Sigmoid colon (tissue), 6 donors: ENCODE measurements at regions not wholly inside any gene's neighbourhood (a gene's known extent, or its start where the extent isn't known, plus 50 kb on each side); places are given as distances from the start of the nearest gene placed in this dataset.

ENCODE experiments used
- DNase-seq: peaks from one replicate; pipeline ENCODE4 v3.0.0-alpha.2; 2019
- H3K27ac ChIP-seq, 4 donors: fragments of 200-600 bp; sonication (generic); one replicate each; pipeline ENCODE4 v1.5.1; 2016 to 2019; ENCODE audit warnings: mild to moderate bottlenecking in 1 of 4
- H3K27me3 ChIP-seq, 3 donors: fragments of 200-600 bp; sonication (generic); one replicate each; pipeline ENCODE4 v1.5.1; 2019; ENCODE audit warnings: mild to moderate bottlenecking in 1 of 3
- H3K36me3 ChIP-seq, 4 donors: fragments of 200-600 bp; sonication (generic); one replicate each; pipeline ENCODE4 v1.5.1; 2016 to 2019
- H3K4me1 ChIP-seq, 4 donors: fragments of 200-600 bp; sonication (generic); one replicate each; pipeline ENCODE4 v1.5.1; 2017 to 2019
- H3K4me3 ChIP-seq, 4 donors: fragments of 200-600 bp; sonication (generic); one replicate each; pipeline ENCODE4 v1.5.1; 2017 to 2019; ENCODE audit warnings: mild to moderate bottlenecking in 2 of 4, moderate library complexity in 1 of 4
- H3K9me3 ChIP-seq, 4 donors: fragments of 200-600 bp in 3 of 4; sonication (generic) in 3 of 4; one replicate each; pipeline versions ENCODE4 v1.5.1 to v1.6.1; 2013 to 2019
- EP300 ChIP-seq, 4 donors: sonication (generic); formaldehyde crosslinking; IDR thresholded peaks; one replicate each; pipeline ENCODE4 v1.6.1; 2017; ENCODE audit warnings: antibody characterized with exemption in 4 of 4
- POLR2A ChIP-seq, 2 donors: fragments of 450-650 bp; IDR thresholded peaks; one replicate each; pipeline ENCODE4 v1.6.1; 2016; ENCODE audit warnings: antibody characterized with exemption in 2 of 2, mild to moderate bottlenecking in 2 of 2, moderate library complexity in 2 of 2
- POLR2AphosphoS5 ChIP-seq, 4 donors: sonication (generic); formaldehyde crosslinking; IDR thresholded peaks; one replicate each; pipeline ENCODE4 v1.6.1; 2017; ENCODE audit warnings: antibody characterized with exemption in 4 of 4
- WGBS, 2 donors: extraction: QIAGEN DNeasy Blood & Tissue Kit; methylation state at CpG; one replicate each; pipeline ENCODE4 v1.1.7; 2013; 5-methylcytosine and 5-hydroxymethylcytosine counted together
- intact Hi-C: fragments of 100-400 bp; cut with DNase I; formaldehyde crosslinking; loops from one replicate; pipeline ENCODE4 v1.15.1; 2023
- TF ChIP-seq, protein P1 (sequence below), 4 experiments: fragments of 450-650 bp in 3 of 4; fragments of 200-600 bp in 1 of 4; IDR thresholded peaks; one replicate each; pipeline ENCODE4 v1.5.1; 2016 to 2019; ENCODE audit warnings: antibody characterized with exemption in 4 of 4, mild to moderate bottlenecking in 3 of 4, moderate library complexity in 2 of 4
- donor health status: healthy with polysubstance abuse.
- donor health status: healthy.

DNA sequence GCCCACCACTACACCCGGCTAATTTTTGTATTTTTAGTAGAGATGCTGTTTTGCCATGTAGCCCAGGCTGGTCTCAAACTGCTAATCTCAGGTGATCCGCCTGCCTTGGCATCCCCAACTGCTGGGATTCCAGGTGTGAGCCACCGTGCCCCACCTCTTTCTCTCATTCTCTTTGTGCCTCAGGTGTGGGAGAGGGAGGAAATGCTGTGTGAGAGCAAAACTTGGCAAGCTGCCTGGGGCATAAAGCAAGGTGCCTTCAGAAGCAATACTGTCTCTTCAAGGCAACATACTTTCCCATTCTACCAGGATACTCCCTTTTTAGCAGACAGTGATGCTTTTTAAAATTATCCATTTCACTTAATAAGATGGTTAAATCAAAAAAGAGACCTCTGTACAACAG is 53.2 kb upstream of the RFC3 start:
- no peaks in the 10 kb centered on the region for H3K36me3 ChIP-seq
- H3K27me3 ChIP-seq: no peaks in the 10 kb centered on the region
- no peak overlapping the region for H3K27ac ChIP-seq
- peaks cover 0 to 5% (median 0%) of the 10 kb centered on the region in 4 donors for H3K4me1 ChIP-seq
- TF ChIP-seq EP300 (IDR thresholded peaks at IDR 0.05) (no peak), POLR2AphosphoS5 (IDR thresholded peaks at IDR 0.05) (no peak), POLR2A (IDR thresholded peaks at IDR 0.05) (no peak)
- TF ChIP-seq, protein P1, sequence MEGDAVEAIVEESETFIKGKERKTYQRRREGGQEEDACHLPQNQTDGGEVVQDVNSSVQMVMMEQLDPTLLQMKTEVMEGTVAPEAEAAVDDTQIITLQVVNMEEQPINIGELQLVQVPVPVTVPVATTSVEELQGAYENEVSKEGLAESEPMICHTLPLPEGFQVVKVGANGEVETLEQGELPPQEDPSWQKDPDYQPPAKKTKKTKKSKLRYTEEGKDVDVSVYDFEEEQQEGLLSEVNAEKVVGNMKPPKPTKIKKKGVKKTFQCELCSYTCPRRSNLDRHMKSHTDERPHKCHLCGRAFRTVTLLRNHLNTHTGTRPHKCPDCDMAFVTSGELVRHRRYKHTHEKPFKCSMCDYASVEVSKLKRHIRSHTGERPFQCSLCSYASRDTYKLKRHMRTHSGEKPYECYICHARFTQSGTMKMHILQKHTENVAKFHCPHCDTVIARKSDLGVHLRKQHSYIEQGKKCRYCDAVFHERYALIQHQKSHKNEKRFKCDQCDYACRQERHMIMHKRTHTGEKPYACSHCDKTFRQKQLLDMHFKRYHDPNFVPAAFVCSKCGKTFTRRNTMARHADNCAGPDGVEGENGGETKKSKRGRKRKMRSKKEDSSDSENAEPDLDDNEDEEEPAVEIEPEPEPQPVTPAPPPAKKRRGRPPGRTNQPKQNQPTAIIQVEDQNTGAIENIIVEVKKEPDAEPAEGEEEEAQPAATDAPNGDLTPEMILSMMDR (IDR thresholded peaks at IDR 0.05): no peak
- intact Hi-C loops: no loop called here
- no peak overlapping the region for H3K4me3 ChIP-seq
- 32 to 73% methylated on average over 3 of the region's 3 CpGs for WGBS, 2 donors
- no peak for DNase-seq
- H3K9me3 ChIP-seq: no peaks in the 10 kb centered on the region

DNA sequence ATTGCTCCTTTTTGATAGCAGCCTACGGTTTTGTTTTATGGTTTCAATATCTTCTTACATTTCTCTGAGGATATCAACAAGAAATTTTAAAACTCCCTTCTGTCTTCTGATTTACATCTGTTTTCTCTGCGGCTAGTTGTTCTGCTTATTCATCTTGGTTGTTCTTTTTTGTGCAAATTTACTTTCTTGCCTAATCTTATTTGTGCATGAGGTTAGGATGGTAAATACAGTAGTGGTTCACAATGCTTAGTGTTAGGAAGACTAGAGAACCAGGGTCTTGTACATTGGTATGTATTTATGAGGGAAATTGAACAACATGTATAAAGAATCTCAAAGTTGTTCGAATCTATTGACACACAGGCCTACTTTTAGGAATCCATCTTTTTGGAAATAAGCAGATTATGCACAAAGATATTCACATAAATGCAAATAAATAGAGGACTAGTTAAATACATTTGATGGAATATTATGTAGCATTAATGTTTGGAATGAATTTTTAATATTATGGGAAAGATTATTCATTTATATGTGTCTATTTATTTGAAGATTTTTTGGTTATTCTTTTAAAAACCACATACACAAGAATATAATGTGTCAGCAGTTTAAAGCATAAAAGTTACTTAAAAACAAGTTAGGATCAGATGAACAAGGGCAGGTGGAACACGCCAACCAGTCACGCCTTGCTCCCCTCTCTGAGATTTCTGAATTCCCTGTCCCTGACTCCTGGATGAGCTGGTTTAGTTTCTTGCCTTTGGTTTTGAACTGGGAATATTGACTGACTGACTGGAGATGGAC is 51.4 kb upstream of the RFC3 start:
- no peak overlapping the region for H3K27ac ChIP-seq

DNA sequence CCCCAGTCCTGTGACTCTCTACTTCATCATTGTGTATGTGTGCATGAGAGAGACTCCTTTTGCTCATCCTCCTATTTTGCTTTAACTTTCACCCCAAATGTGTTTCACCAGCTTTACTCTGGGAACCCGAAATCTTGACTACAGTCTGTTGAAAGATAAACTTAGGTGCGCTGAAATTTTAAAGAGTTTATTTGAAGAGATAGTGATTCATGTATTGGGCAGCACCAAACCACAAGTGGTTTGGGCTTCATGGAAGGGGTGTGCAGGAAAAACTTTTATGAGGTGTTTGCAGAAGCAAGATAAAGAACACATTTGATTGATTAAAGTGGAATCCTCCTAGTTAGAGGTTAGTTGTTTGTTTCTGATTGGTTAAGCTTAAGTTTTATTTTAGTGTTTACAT is 50.8 kb upstream of the RFC3 start:
- Histone ChIP-seq H3K4me1 (no peaks in the 10 kb centered on the region), H3K27ac (no peak overlapping the region), H3K27me3 (no peaks in the 10 kb centered on the region), H3K4me3 (no peak overlapping the region), H3K36me3 (no peaks in the 10 kb centered on the region), H3K9me3 (no peaks in the 10 kb centered on the region)
- WGBS, 2 donors: 89 to 93% methylated on average over 2 of the region's 2 CpGs
- DNase-seq: no peak
- intact Hi-C loops: no loop called here
- no peak for TF ChIP-seq EP300 (IDR thresholded peaks at IDR 0.05)
- no peak for TF ChIP-seq POLR2AphosphoS5 (IDR thresholded peaks at IDR 0.05)
- TF ChIP-seq, protein P1 (IDR thresholded peaks at IDR 0.05): no peak
- no peak for TF ChIP-seq POLR2A (IDR thresholded peaks at IDR 0.05)

More for the DNA sequence above, 51.4 kb upstream of the RFC3 start:
- no peak overlapping the region for H3K4me3 ChIP-seq
- WGBS, 2 donors: 91 to 94% methylated on average over 5 of the region's 5 CpGs
- H3K4me1 ChIP-seq: peaks cover 0 to 4% (median 0%) of the 10 kb centered on the region in 4 donors
- no peak for DNase-seq
- H3K36me3 ChIP-seq: no peaks in the 10 kb centered on the region
- H3K27me3 ChIP-seq: no peaks in the 10 kb centered on the region
- H3K9me3 ChIP-seq: no peaks in the 10 kb centered on the region
- intact Hi-C loops: no loop called here
- TF ChIP-seq EP300 (IDR thresholded peaks at IDR 0.05): no peak
- TF ChIP-seq, protein P1 (IDR thresholded peaks at IDR 0.05): no peak
- no peak for TF ChIP-seq POLR2A (IDR thresholded peaks at IDR 0.05)
- TF ChIP-seq POLR2AphosphoS5 (IDR thresholded peaks at IDR 0.05): no peak
